ENCODE measurements at regions not wholly inside any gene's neighbourhood (a gene's known extent, or its start where the extent isn't known, plus 50 kb on each side); places are given as distances from the start of the nearest gene placed in this dataset.

GRCh38 chr12:24038211-24038997, 88.9 kb upstream of the SOX5 start:
- Histone ChIP-seq H3K4me3 (ENCODE audit: low read depth, low read length) (no peak overlapping the region), H3K36me3 (ENCODE audit: control insufficient read depth, insufficient read depth, low read length) (no peaks in the 10 kb centered on the region), H3K27me3 (ENCODE audit: control insufficient read depth, insufficient read depth, low read length) (no peaks in the 10 kb centered on the region)
- TF ChIP-seq, protein P1, sequence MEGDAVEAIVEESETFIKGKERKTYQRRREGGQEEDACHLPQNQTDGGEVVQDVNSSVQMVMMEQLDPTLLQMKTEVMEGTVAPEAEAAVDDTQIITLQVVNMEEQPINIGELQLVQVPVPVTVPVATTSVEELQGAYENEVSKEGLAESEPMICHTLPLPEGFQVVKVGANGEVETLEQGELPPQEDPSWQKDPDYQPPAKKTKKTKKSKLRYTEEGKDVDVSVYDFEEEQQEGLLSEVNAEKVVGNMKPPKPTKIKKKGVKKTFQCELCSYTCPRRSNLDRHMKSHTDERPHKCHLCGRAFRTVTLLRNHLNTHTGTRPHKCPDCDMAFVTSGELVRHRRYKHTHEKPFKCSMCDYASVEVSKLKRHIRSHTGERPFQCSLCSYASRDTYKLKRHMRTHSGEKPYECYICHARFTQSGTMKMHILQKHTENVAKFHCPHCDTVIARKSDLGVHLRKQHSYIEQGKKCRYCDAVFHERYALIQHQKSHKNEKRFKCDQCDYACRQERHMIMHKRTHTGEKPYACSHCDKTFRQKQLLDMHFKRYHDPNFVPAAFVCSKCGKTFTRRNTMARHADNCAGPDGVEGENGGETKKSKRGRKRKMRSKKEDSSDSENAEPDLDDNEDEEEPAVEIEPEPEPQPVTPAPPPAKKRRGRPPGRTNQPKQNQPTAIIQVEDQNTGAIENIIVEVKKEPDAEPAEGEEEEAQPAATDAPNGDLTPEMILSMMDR (IDR thresholded peaks at IDR 0.05; ENCODE audit: insufficient read depth, low read length, poor library complexity, severe bottlenecking) = no peak
- no peak for DNase-seq (ENCODE audit: low read depth)

DNA sequence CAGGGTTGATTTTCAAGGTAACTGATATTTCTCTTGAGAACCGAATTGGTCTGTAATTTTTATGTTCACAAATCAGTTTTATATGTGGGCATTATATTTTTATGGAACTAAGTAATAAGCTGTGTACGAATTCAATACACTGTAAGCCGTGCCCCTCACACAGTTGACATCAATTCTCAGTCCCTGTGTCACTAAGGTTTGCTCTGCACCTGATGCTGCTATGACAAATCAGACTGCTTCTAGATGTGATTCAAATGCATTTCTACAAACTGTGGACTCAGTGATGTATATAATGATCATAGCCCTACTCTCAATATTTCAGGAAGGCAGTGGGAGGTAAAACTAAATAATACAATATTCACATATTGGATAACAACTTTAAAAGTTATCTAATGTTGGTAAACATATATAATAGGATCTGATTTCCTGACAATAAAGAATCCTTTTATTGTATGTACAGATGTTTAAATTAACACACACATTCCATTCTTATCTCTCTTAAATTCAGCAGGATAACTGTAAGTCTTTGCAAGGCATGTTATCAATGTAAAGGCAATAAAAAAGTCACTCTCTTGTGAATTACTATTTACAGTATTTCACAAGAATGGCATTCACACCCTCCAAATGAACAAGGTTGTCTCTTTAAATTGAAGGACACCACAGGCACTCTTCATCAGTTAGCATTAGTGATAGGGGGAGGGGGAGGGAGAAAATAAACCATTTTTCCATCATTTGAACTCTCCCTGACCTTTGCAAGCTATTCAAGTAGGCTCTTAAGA, 87.2 kb upstream of the SOX5 start:
- H3K4me3 ChIP-seq (ENCODE audit: low read depth, low read length) = no peak overlapping the region
- no peaks in the 10 kb centered on the region for H3K27me3 ChIP-seq (ENCODE audit: control insufficient read depth, insufficient read depth, low read length)
- no peaks in the 10 kb centered on the region for H3K36me3 ChIP-seq (ENCODE audit: control insufficient read depth, insufficient read depth, low read length)
- TF ChIP-seq, protein P1 (IDR thresholded peaks at IDR 0.05; ENCODE audit: insufficient read depth, low read length, poor library complexity, severe bottlenecking) = no peak
- no peak for DNase-seq (ENCODE audit: low read depth)

GRCh38 chr12:24034894-24035293, 85.4 kb upstream of the SOX5 start:
- no peaks in the 10 kb centered on the region for H3K27me3 ChIP-seq (ENCODE audit: control insufficient read depth, insufficient read depth, low read length)
- no peaks in the 10 kb centered on the region for H3K36me3 ChIP-seq (ENCODE audit: control insufficient read depth, insufficient read depth, low read length)
- no peak for DNase-seq (ENCODE audit: low read depth)
- no peak overlapping the region for H3K4me3 ChIP-seq (ENCODE audit: low read depth, low read length)
- TF ChIP-seq, protein P1 (IDR thresholded peaks at IDR 0.05; ENCODE audit: insufficient read depth, low read length, poor library complexity, severe bottlenecking) = no peak

GRCh38 chr12:24034160-24034559, 84.7 kb upstream of the SOX5 start:
- no peak for DNase-seq (ENCODE audit: low read depth)
- TF ChIP-seq, protein P1 (IDR thresholded peaks at IDR 0.05; ENCODE audit: insufficient read depth, low read length, poor library complexity, severe bottlenecking) = no peak
- H3K4me3 ChIP-seq (ENCODE audit: low read depth, low read length) = no peak overlapping the region
- H3K36me3 ChIP-seq (ENCODE audit: control insufficient read depth, insufficient read depth, low read length) = no peaks in the 10 kb centered on the region
- H3K27me3 ChIP-seq (ENCODE audit: control insufficient read depth, insufficient read depth, low read length) = no peaks in the 10 kb centered on the region

DNA sequence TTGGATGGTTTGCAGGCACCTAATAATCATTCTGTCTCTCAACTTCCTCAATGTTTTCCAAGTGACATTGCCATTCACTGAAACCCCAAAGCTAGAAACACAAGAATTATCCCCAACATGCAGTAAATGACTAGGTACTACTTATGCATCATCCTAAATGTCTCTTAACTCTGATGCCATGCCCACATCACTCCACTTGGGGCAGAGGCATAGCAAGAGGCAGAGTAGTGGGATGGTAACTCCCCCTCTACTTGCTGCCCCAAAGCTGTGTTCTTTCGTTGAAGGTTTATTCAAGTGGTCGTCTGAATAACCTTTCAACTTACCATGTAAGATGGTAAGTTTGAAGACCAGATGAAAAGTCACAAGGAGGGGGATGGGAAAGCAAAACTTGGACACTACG, 77.9 kb upstream of the SOX5 start:
- TF ChIP-seq, protein P1 (IDR thresholded peaks at IDR 0.05; ENCODE audit: insufficient read depth, low read length, poor library complexity, severe bottlenecking) = no peak
- DNase-seq (ENCODE audit: low read depth) = no peak
- H3K36me3 ChIP-seq (ENCODE audit: control insufficient read depth, insufficient read depth, low read length) = no peaks in the 10 kb centered on the region
- no peak overlapping the region for H3K4me3 ChIP-seq (ENCODE audit: low read depth, low read length)
- H3K27me3 ChIP-seq (ENCODE audit: control insufficient read depth, insufficient read depth, low read length) = no peaks in the 10 kb centered on the region

Data from kidney epithelial cell (primary cell).